ENCODE measurements at regions not wholly inside any gene's neighbourhood (a gene's known extent, or its start where the extent isn't known, plus 50 kb on each side); places are given as distances from the start of the nearest gene placed in this dataset.

GRCh38 chr12:125453751-125454150, 388.5 kb downstream of the AACS start:
- H3K9me3 ChIP-seq (ENCODE audit: insufficient read depth in 2 of 2, low read depth in 1 of 2, low read length in 1 of 2) = no peaks in the 10 kb centered on the region
- DNase-seq (ENCODE audit: low read depth in 1 of 2, low spot score in 2 of 2) (no peak), FAIRE-seq (no peak)
- H2BK120ac ChIP-seq (replicated peaks; ENCODE audit: low read depth, low read length) = no peak overlapping the region
- H3K4me2 ChIP-seq (ENCODE audit: insufficient read depth in 1 of 2, low read depth in 2 of 2, low read length in 2 of 2) = no peak overlapping the region
- H3K23me2 ChIP-seq (ENCODE audit: low read depth, low read length) = no peaks in the 10 kb centered on the region
- H3K4me3 ChIP-seq (ENCODE audit: extremely low read depth in 1 of 4, insufficient read depth in 2 of 4, low read depth in 3 of 4, low read length in 4 of 4) = no peak overlapping the region
- no peak overlapping the region for H3K18ac ChIP-seq (ENCODE audit: extremely low read depth, low read length)
- H2BK15ac ChIP-seq (ENCODE audit: low read length) = no peak overlapping the region
- ChIA-PET POLR2A (ENCODE audit: partially characterized antibody) (no interaction called here), CTCF (ENCODE audit: partially characterized antibody) (interaction anchor here (1.5 kb wide), 1 partner anchor 16 kb away, joined by 6 read pairs; no protein-coding TSS in a partner anchor)
- no peak overlapping the region for H3K56ac ChIP-seq (replicated peaks; ENCODE audit: insufficient read length, low read depth, low read length)
- H2BK12ac ChIP-seq (ENCODE audit: low read depth, low read length) = no peak overlapping the region
- no peak overlapping the region for H4K5ac ChIP-seq (ENCODE audit: insufficient read length, low read depth, low read length)
- no peaks in the 10 kb centered on the region; the same call in 1 of the 2 replicates for H3K79me1 ChIP-seq (ENCODE audit: low read depth, low read length)
- no peak overlapping the region for H4K91ac ChIP-seq (replicated peaks; ENCODE audit: insufficient read length, low read length)
- H3K4me1 ChIP-seq (replicated peaks in 1 of 4; ENCODE audit: control insufficient read depth in 3 of 4, insufficient read depth in 4 of 4, low read length in 3 of 4) = peaks cover 0 to 3% (median 1%) of the 10 kb centered on the region in 4 experiments; a peak in 3 of 7 replicates
- H3K79me2 ChIP-seq (ENCODE audit: control insufficient read depth in 1 of 2, insufficient read depth in 2 of 2, low read length in 2 of 2) = no peaks in the 10 kb centered on the region
- no peaks in the 10 kb centered on the region for H4K20me1 ChIP-seq (replicated peaks in 1 of 2; ENCODE audit: control insufficient read depth in 1 of 2, insufficient read depth in 2 of 2, low read length in 2 of 2)
- H3K23ac ChIP-seq (ENCODE audit: insufficient read length) = no peak overlapping the region
- H2BK5ac ChIP-seq (ENCODE audit: low read depth, low read length) = no peak overlapping the region
- no peak overlapping the region for H3K4ac ChIP-seq (replicated peaks; ENCODE audit: insufficient read length, low read depth, low read length)
- H3K14ac ChIP-seq (ENCODE audit: insufficient read length) = no peak overlapping the region
- H3K36me3 ChIP-seq (ENCODE audit: control insufficient read depth in 2 of 4, insufficient read depth in 4 of 4, low read length in 3 of 4) = no peaks in the 10 kb centered on the region
- H2AFZ ChIP-seq (ENCODE audit: low read length) = no peak overlapping the region
- H3K27me3 ChIP-seq (replicated peaks in 1 of 4; ENCODE audit: control insufficient read depth in 3 of 4, extremely low read depth in 1 of 4, insufficient read depth in 3 of 4, low read length in 3 of 4) = no peaks in the 10 kb centered on the region
- H3K27ac ChIP-seq (ENCODE audit: low read depth, low read length) = no peak overlapping the region
- no peak overlapping the region for H3K9ac ChIP-seq (replicated peaks in 1 of 4; ENCODE audit: extremely low read depth in 1 of 4, low read depth in 3 of 4, low read length in 3 of 4)
- no peak overlapping the region for H4K8ac ChIP-seq (ENCODE audit: extremely low read depth, insufficient read depth, low read length)
- no peak overlapping the region for H2AK5ac ChIP-seq (ENCODE audit: low read depth, low read length)
- WGBS, 2 experiments (ENCODE audit: extremely low coverage in 1 of 2, insufficient coverage in 1 of 2, insufficient read length in 1 of 2, insufficient replicate concordance in 2 of 2, low coverage in 1 of 2, low lambda C conversion rate in 2 of 2, missing lambda C conversion rate in 1 of 2) = 86% methylated on average over 4 of the region's 4 CpGs; no CpG with 5 or more reads in 1 of the 2 experiments
- no peak overlapping the region for H2BK20ac ChIP-seq (ENCODE audit: low read length)
- TF ChIP-seq MAFK (IDR thresholded peaks at IDR 0.05; ENCODE audit: low read depth, low read length) (no peak), YY1 (IDR thresholded peaks at IDR 0.05; ENCODE audit: low read depth, low read length) (no peak), HDAC2 (IDR thresholded peaks at IDR 0.05; ENCODE audit: borderline replicate concordance in 1 of 2, low read depth in 2 of 2, low read length in 2 of 2) (no peak), POLR2A (IDR thresholded peaks at IDR 0.05; ENCODE audit: control extremely low read depth in 1 of 2, low read depth in 2 of 2, low read length in 2 of 2) (no peak), FOSL1 (IDR thresholded peaks at IDR 0.05; ENCODE audit: insufficient read depth, low read depth, low read length) (no peak), RXRA (IDR thresholded peaks at IDR 0.05; ENCODE audit: insufficient read depth, low read depth, low read length) (no peak), POLR2AphosphoS5 (IDR thresholded peaks at IDR 0.05; ENCODE audit: low read depth, low read length) (no peak), SUZ12 (IDR thresholded peaks at IDR 0.05; ENCODE audit: low read length) (no peak), ZNF274 (IDR thresholded peaks at IDR 0.05; ENCODE audit: borderline replicate concordance, extremely low read depth, low read length) (no peak), SP2 (IDR thresholded peaks at IDR 0.05; ENCODE audit: low read length) (no peak), KDM5A (IDR thresholded peaks at IDR 0.05; ENCODE audit: low read length) (no peak), CREB1 (IDR thresholded peaks at IDR 0.05) (no peak), NRF1 (IDR thresholded peaks at IDR 0.05; ENCODE audit: low read depth, low read length) (no peak), SIRT6 (IDR thresholded peaks at IDR 0.05; ENCODE audit: low read length) (no peak), GABPA (IDR thresholded peaks at IDR 0.05; ENCODE audit: borderline replicate concordance, insufficient read depth, low read length) (no peak)
- TF ChIP-seq, protein P1, sequence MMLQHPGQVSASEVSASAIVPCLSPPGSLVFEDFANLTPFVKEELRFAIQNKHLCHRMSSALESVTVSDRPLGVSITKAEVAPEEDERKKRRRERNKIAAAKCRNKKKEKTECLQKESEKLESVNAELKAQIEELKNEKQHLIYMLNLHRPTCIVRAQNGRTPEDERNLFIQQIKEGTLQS (IDR thresholded peaks at IDR 0.05; ENCODE audit: insufficient read depth, low read depth, low read length) = no peak
